HepG2 (cell line): ENCODE measurements at regions not wholly inside any gene's neighbourhood (a gene's known extent, or its start where the extent isn't known, plus 50 kb on each side); places are given as distances from the start of the nearest gene placed in this dataset.

Experiments used
- ATAC-seq: fragments of 200-7000 bp; cut with Tn5 transposase; 3 replicates; pipeline ENCODE4 v1.9.1; 2020; ENCODE audit warnings: mild to moderate bottlenecking, moderate library complexity
- BruUV-seq: library from RNA; stranded (reverse); fragments of 400-500 nt; replicated peaks from 2 replicates; lab custom pipeline; 2021; lab: Mats Ljungman, UMichigan
- CTCF ChIA-PET: fragments of 300-600 bp; formaldehyde crosslinking; extraction: SDS; loops from one replicate; lab custom pipeline; 2021; ENCODE audit warnings: low total read pairs, inconsistent platforms, low intra/inter-chr PET ratio; lab: Yijun Ruan, JAX
- POLR2A ChIA-PET: fragments of 350-600 bp; sonication (Branson Sonifier 250); formaldehyde crosslinking; loops from one replicate; lab custom pipeline; 2020; ENCODE audit warnings: antibody characterized with exemption, inconsistent platforms; lab: Yijun Ruan, JAX
- DNase-seq: peaks from one replicate; pipeline ENCODE4 v3.0.0-alpha.2; 2015; ENCODE audit warnings: low spot score
- FAIRE-seq: peaks from 3 replicates; lab custom pipeline; 2011; peaks lifted over from hg19 to GRCh38; lab: Jason Lieb, UNC
- H2AFZ ChIP-seq: one replicate; pipeline ENCODE4 v1.6.1; 2011; ENCODE audit warnings: low read length, inconsistent platforms
- H3K27ac ChIP-seq: fragments of 300-600 bp; 3 replicates; pipeline ENCODE4 v1.8.0; 2011; ENCODE audit warnings: mixed run types, mild to moderate bottlenecking, mixed read lengths, low read length, inconsistent platforms; ENCODE audit not compliant: insufficient read depth; ENCODE audit errors: extremely low read length
- H3K27me3 ChIP-seq, 2 experiments: fragments of 200-600 bp in 1 of 2; 2 replicates in 1 of 2; 3 replicates in 1 of 2; pipeline versions ENCODE4 v1.6.0 to v1.8.0; 2011; ENCODE audit warnings: low read length in 2 of 2, mild to moderate bottlenecking in 2 of 2, moderate library complexity in 2 of 2, inconsistent platforms in 1 of 2; ENCODE audit not compliant: insufficient read depth in 2 of 2, control insufficient read depth in 1 of 2
- H3K36me3 ChIP-seq, 2 experiments: fragments of 200-600 bp in 1 of 2; replicated peaks in 1 of 2; 2 replicates in 1 of 2; 3 replicates in 1 of 2; pipeline versions ENCODE4 v1.5.1 to v1.8.0; 2011; ENCODE audit warnings: low read length in 2 of 2, inconsistent platforms in 1 of 2; ENCODE audit not compliant: insufficient read depth in 2 of 2, control insufficient read depth in 1 of 2
- H3K4me1 ChIP-seq: 2 replicates; pipeline ENCODE4 v1.5.1; 2012; ENCODE audit warnings: low read length, inconsistent platforms; ENCODE audit not compliant: insufficient read depth
- H3K4me2 ChIP-seq: 2 replicates; pipeline ENCODE4 v1.6.0; 2011; ENCODE audit warnings: low read depth, low read length, inconsistent platforms
- H3K4me3 ChIP-seq, 3 experiments: fragments of 200-600 bp in 1 of 3; sonication (generic), shearing (Covaris generic) in 1 of 3; replicated peaks in 1 of 3; 2 replicates each; pipeline ENCODE4 v1.5.1; 2011 to 2016; ENCODE audit warnings: low read length in 3 of 3, inconsistent platforms in 2 of 3, low read depth in 2 of 3, mild to moderate bottlenecking in 2 of 3, control low read depth in 1 of 3, mixed read lengths in 1 of 3; ENCODE audit not compliant: insufficient read depth in 1 of 3
- H3K79me2 ChIP-seq: one replicate; pipeline ENCODE4 v1.6.1; 2011; ENCODE audit warnings: low read length, inconsistent platforms; ENCODE audit not compliant: insufficient read depth
- H3K9ac ChIP-seq: 2 replicates; pipeline ENCODE4 v1.6.0; 2011; ENCODE audit warnings: mild to moderate bottlenecking, low read depth, low read length, inconsistent platforms; ENCODE audit not compliant: insufficient read depth
- H3K9me3 ChIP-seq: 2 replicates; pipeline ENCODE4 v1.5.1; 2012; ENCODE audit warnings: mild to moderate bottlenecking, low read length
- H4K20me1 ChIP-seq: 2 replicates; pipeline ENCODE4 v1.6.0; 2011; ENCODE audit warnings: inconsistent platforms, mild to moderate bottlenecking, low read length, moderate library complexity; ENCODE audit not compliant: insufficient read depth
- CREM ChIP-seq, 2 experiments: sonication (generic) in 1 of 2; formaldehyde crosslinking in 1 of 2; IDR thresholded peaks; 2 replicates each; pipeline versions ENCODE4 v1.4.0 to v1.6.1; 2016 to 2020; ENCODE audit warnings: antibody characterized with exemption in 1 of 2, mild to moderate bottlenecking in 1 of 2, missing genetic modification reagents in 1 of 2
- ISL2 ChIP-seq: sonication (generic); formaldehyde crosslinking; IDR thresholded peaks from 2 replicates; pipeline ENCODE4 v1.5.0; 2020; ENCODE audit warnings: missing genetic modification reagents
- MED13 ChIP-seq: sonication (generic); formaldehyde crosslinking; IDR thresholded peaks from 2 replicates; pipeline ENCODE4 v1.5.0; 2020; ENCODE audit warnings: missing genetic modification reagents
- PRMT3 ChIP-seq: sonication (generic); formaldehyde crosslinking; IDR thresholded peaks from 2 replicates; pipeline ENCODE4 v1.8.1; 2022; ENCODE audit warnings: low read depth, mild to moderate bottlenecking, moderate library complexity, missing genetic modification reagents, borderline replicate concordance
- SIN3B ChIP-seq: fragments of 150-350 bp; IDR thresholded peaks from 2 replicates; pipeline ENCODE4 v1.6.1; 2014; ENCODE audit warnings: low read length
- SPEN ChIP-seq: sonication (generic); formaldehyde crosslinking; IDR thresholded peaks from 2 replicates; pipeline ENCODE4 v1.5.1; 2020; ENCODE audit warnings: low read depth, mild to moderate bottlenecking, missing genetic modification reagents
- THAP11 ChIP-seq: IDR thresholded peaks from 2 replicates; pipeline ENCODE4 v1.6.1; 2016; ENCODE audit warnings: missing biosample characterization, missing genetic modification reagents
- ZNF296 ChIP-seq: sonication (generic); formaldehyde crosslinking; conservative IDR thresholded peaks from 2 replicates; pipeline ENCODE4 v1.5.0; 2020; ENCODE audit warnings: mild to moderate bottlenecking, missing genetic modification reagents
- ZNF30 ChIP-seq: sonication (generic); formaldehyde crosslinking; IDR thresholded peaks from 2 replicates; pipeline ENCODE4 v1.5.0; 2020; ENCODE audit warnings: mild to moderate bottlenecking, missing genetic modification reagents
- WGBS: methylation state at CpG from one replicate; pipeline ENCODE4 v1.1.6; 2017; ENCODE audit warnings: low lambda C conversion rate; 5-methylcytosine and 5-hydroxymethylcytosine counted together
- in situ Hi-C: cut with HindIII; loops from 2 replicates; pipeline ENCODE4 v1.10.0; 2017; ENCODE audit warnings: low pct_unique_long_range_greater_than_20kb; ENCODE audit not compliant: extremely low pct_ligation_motif_present
- intact Hi-C: fragments of 100-400 bp; cut with micrococcal nuclease; formaldehyde crosslinking; loops from one replicate; pipeline ENCODE4 v1.10.0; 2022; ENCODE audit not compliant: unreplicated experiment
- TF ChIP-seq, protein P1 (sequence below): sonication (generic); formaldehyde crosslinking; IDR thresholded peaks from 2 replicates; pipeline ENCODE4 v1.4.0; 2020; ENCODE audit warnings: missing genetic modification reagents, mild to moderate bottlenecking, borderline replicate concordance
- TF ChIP-seq, protein P2 (sequence below): sonication (generic); formaldehyde crosslinking; IDR thresholded peaks from 2 replicates; pipeline ENCODE4 v1.5.1; 2020; ENCODE audit warnings: mild to moderate bottlenecking, missing genetic modification reagents

DNA sequence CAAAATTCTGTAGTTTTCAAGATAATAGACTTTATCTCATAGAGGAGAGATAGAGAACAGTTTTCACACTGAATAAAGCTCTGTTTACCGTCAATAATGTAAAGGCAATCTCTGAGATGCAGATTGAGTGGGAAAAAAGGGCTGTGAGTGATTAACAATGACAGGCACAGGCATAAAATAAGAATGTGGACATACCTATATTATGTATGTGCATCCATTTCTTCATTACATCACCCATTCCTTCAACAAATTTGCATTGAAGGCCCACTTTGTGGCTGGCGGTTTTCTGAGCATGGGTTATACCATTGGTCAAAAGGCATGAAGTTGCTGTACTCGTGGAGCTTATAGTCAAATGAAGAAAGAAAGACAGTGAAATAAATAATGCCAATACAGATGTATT is 1431.0 kb downstream of the AACS start:
- H3K4me2 ChIP-seq: no peak overlapping the region
- no peaks in the 10 kb centered on the region for H4K20me1 ChIP-seq
- H3K79me2 ChIP-seq: no peaks in the 10 kb centered on the region
- H3K27ac ChIP-seq: no peak overlapping the region
- FAIRE-seq (no peak), ATAC-seq (no peak)
- H3K4me3 ChIP-seq: no peak overlapping the region
- no peaks in the 10 kb centered on the region for H3K4me1 ChIP-seq
- in situ Hi-C loops: no loop called here
- TF ChIP-seq MED13 (CRISPR knock-in tag) (no peak), ZNF296 (CRISPR knock-in tag) (no peak), SIN3B (no peak), CREM (IDR thresholded peaks at IDR 0.05) (no peak), CREM (CRISPR knock-in tag; IDR thresholded peaks at IDR 0.05) (no peak), PRMT3 (CRISPR knock-in tag) (no peak), SPEN (no peak), THAP11 (no peak), ISL2 (CRISPR knock-in tag) (no peak), ZNF30 (no peak)
- TF ChIP-seq, protein P1, sequence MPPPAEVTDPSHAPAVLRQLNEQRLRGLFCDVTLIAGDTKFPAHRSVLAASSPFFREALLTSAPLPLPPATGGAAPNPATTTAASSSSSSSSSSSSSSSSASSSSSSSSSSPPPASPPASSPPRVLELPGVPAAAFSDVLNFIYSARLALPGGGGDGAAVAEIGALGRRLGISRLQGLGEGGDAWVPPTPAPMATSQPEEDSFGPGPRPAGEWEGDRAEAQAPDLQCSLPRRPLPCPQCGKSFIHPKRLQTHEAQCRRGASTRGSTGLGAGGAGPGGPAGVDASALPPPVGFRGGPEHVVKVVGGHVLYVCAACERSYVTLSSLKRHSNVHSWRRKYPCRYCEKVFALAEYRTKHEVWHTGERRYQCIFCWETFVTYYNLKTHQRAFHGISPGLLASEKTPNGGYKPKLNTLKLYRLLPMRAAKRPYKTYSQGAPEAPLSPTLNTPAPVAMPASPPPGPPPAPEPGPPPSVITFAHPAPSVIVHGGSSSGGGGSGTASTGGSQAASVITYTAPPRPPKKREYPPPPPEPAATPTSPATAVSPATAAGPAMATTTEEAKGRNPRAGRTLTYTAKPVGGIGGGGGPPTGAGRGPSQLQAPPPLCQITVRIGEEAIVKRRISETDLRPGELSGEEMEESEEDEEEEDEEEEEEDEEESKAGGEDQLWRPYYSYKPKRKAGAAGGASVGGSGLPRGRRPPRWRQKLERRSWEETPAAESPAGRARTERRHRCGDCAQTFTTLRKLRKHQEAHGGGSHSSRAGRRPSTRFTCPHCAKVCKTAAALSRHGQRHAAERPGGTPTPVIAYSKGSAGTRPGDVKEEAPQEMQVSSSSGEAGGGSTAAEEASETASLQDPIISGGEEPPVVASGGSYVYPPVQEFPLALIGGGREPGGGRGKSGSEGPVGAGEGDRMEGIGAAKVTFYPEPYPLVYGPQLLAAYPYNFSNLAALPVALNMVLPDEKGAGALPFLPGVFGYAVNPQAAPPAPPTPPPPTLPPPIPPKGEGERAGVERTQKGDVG: no peak
- TF ChIP-seq, protein P2, sequence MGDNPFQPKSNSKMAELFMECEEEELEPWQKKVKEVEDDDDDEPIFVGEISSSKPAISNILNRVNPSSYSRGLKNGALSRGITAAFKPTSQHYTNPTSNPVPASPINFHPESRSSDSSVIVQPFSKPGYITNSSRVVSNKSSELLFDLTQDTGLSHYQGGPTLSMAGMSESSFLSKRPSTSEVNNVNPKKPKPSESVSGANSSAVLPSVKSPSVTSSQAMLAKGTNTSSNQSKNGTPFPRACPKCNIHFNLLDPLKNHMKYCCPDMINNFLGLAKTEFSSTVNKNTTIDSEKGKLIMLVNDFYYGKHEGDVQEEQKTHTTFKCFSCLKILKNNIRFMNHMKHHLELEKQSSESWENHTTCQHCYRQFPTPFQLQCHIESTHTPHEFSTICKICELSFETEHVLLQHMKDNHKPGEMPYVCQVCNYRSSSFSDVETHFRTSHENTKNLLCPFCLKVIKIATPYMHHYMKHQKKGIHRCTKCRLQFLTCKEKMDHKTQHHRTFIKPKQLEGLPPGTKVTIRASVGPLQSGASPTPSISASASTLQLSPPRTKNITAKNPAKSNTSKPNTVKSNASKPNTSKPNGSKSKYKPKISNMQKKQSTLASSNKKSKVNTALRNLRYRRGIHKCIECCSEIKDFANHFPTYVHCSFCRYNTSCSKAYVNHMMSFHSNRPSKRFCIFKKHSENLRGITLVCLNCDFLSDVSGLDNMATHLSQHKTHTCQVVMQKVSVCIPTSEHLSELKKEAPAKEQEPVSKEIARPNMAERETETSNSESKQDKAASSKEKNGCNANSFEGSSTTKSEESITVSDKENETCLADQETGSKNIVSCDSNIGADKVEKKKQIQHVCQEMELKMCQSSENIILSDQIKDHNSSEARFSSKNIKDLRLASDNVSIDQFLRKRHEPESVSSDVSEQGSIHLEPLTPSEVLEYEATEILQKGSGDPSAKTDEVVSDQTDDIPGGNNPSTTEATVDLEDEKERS (CRISPR knock-in tag): no peak
- TF ChIP-seq, all 625 proteins: peak for 0
- Histone ChIP-seq H2AFZ (no peak overlapping the region), H3K9me3 (peaks cover 87% of the 10 kb centered on the region), H3K27me3 (no peaks in the 10 kb centered on the region), H3K9ac (no peak overlapping the region), H3K36me3 (no peaks in the 10 kb centered on the region)
- ChIA-PET CTCF (no interaction called here), POLR2A (no interaction called here)
- intact Hi-C loops: no loop called here
- WGBS: 1% methylated on average over 3 of the region's 3 CpGs
- BruUV-seq: no TSS peak
- no peak for DNase-seq
